Ishikawa (cell line): ENCODE measurements at regions not wholly inside any gene's neighbourhood (a gene's known extent, or its start where the extent isn't known, plus 50 kb on each side); places are given as distances from the start of the nearest gene placed in this dataset.

Experiments used
- CEBPB ChIP-seq: IDR thresholded peaks from 2 replicates; pipeline ENCODE4 v1.6.1; 2012
- CREB1 ChIP-seq: IDR thresholded peaks from 2 replicates; pipeline ENCODE4 v1.6.1; 2012; ENCODE audit warnings: low read depth
- EGR1 ChIP-seq: IDR thresholded peaks from 2 replicates; pipeline ENCODE4 v1.6.1; 2012
- EP300 ChIP-seq: IDR thresholded peaks from 2 replicates; pipeline ENCODE4 v1.6.1; 2012; ENCODE audit warnings: borderline replicate concordance
- FOXM1 ChIP-seq: IDR thresholded peaks from 2 replicates; pipeline ENCODE4 v1.6.1; 2012; ENCODE audit warnings: low read depth, borderline replicate concordance
- NFIC ChIP-seq: IDR thresholded peaks from 2 replicates; pipeline ENCODE4 v1.6.1; 2012
- RAD21 ChIP-seq: IDR thresholded peaks from 2 replicates; pipeline ENCODE4 v1.6.1; 2012; ENCODE audit warnings: low read depth
- TAF1 ChIP-seq: IDR thresholded peaks from 2 replicates; pipeline ENCODE4 v1.6.1; 2012; ENCODE audit warnings: low read depth, mild to moderate bottlenecking
- TCF12 ChIP-seq: IDR thresholded peaks from 2 replicates; pipeline ENCODE4 v1.6.1; 2012; ENCODE audit warnings: low read depth
- TEAD4 ChIP-seq: IDR thresholded peaks from 2 replicates; pipeline ENCODE4 v1.6.1; 2012
- YY1 ChIP-seq: IDR thresholded peaks from 2 replicates; pipeline ENCODE4 v1.6.1; 2012; ENCODE audit warnings: low read depth
- ZBTB7A ChIP-seq: IDR thresholded peaks from 2 replicates; pipeline ENCODE4 v1.6.1; 2012; ENCODE audit warnings: low read depth
- TF ChIP-seq, protein P1 (sequence below): IDR thresholded peaks from 2 replicates; pipeline ENCODE4 v1.6.1; 2012
- TF ChIP-seq, protein P2 (sequence below): IDR thresholded peaks from 2 replicates; pipeline ENCODE4 v1.6.1; 2012
- TF ChIP-seq, protein P3 (sequence below): IDR thresholded peaks from 2 replicates; pipeline ENCODE4 v1.6.1; 2012; ENCODE audit warnings: low read depth, mild to moderate bottlenecking

DNA sequence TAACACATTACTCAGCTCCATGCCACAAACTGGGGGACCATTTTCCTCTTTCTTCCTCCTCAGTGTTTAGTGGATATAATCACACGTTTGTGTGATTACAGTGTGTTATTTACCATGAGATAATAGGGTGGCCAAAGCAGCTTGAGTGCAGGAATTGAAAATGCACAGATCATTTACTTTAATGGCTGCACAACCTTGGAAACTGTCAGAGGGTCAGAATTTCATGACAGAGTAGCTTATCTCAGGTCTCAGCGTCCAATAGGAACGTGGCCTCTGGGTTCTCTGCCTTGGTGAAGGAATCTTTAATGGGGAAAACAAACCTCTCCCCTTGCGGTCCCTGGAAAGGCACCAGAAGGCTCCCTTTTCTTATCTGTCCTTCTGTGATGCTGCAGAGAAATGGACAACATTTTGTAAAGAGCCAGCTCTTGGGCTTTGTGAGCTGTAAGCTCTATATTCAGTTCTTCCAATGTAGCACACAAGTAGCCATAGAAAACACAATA lies 87.4 kb upstream of the CD180 start:
- TF ChIP-seq, protein P1, sequence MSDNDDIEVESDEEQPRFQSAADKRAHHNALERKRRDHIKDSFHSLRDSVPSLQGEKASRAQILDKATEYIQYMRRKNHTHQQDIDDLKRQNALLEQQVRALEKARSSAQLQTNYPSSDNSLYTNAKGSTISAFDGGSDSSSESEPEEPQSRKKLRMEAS: no peak
- TF ChIP-seq EGR1 (no peak), TCF12 (no peak), RAD21 (no peak), FOXM1 (no peak)

DNA sequence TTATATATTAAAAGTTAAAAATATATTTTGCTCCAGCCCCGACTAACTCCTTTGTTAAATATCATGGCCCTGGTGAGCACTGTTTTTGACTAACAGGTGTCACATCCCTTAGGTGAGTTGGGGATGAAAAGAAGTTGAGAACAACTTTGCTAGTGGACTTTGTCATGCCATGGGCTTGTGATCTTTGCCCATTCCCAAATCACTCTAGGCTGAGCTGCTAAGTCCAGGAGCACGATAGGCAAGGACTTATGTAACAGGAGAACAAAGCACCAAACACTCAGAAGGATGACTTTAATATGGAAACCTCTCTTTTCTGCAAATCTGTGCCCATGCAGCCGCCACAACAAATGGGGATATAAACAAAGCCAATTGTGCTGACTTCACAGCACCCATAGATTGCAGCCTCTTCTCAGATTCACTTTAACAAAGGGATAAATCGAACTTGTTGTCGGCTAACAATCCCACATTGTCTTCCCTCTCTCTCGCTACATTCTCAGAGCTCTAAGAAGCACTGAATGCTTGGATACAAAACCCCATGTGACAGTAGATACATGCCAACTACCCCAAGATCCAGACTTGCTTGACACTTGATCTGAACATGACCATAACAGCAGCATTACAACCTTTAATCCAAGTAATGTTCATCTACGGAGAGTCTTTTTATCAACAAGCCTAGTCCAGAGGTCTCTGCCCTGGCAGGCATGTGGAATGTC lies 86.8 kb upstream of the CD180 start:
- TF ChIP-seq FOXM1 (no peak), TEAD4 (no peak), NFIC (no peak), TCF12 (no peak), YY1 (no peak), CREB1 (no peak), TAF1 (no peak), EP300 (no peak), EGR1 (no peak)
- TF ChIP-seq, protein P2, sequence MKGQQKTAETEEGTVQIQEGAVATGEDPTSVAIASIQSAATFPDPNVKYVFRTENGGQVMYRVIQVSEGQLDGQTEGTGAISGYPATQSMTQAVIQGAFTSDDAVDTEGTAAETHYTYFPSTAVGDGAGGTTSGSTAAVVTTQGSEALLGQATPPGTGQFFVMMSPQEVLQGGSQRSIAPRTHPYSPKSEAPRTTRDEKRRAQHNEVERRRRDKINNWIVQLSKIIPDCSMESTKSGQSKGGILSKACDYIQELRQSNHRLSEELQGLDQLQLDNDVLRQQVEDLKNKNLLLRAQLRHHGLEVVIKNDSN: no peak

DNA sequence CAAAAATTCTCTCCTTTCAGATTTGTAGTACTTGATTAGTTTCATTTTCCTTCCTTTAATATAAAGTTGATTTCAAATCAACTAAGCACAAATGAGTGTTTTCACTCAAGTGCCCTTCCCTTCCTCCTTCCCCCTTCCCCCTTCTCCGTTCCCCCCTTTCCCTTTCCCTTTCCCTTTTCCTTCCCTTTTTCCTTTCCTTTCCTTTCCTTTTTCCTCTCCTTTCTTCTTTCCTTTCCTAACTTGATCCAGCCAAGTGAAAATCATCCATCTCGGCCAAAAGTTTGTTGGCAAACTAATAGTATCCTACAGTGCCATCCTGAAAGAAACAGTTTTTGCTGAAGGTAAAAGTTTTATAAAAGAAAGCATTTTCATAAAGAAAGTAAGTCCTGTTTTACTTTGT lies 85.3 kb upstream of the CD180 start:
- TF ChIP-seq FOXM1: no peak
- no peak for TF ChIP-seq CREB1

DNA sequence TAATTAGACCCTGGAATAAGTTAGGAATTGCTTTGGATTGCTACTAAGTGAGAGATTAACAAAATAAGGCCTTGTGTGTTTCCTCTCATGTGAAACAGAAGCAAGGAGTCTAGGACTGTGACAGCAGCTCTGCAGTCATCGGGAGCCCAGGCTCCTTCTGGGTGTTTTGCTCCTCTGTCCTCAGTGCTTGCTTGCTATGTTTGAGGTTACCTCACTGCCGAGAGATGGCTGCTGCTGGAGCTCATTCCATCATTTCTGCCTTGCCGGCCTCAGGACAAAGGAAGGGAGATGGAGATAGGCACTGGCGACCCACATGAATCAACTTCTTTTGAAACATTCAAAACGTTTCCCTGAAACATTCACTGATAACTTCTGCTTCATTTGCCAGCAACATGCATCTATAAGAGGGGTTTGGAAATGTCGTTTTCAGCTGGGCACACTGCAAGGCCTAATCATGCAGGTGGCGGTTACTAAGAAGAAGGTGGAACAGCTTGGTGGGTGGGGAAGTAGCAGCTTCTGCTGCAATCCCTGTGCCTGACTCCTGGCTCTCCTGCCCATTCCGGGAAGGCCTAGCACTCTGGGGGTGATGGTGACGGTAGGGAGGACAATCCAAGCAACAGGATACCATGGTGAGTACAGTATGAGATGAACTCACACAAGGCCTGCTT lies 77.2 kb upstream of the CD180 start:
- TF ChIP-seq EGR1 (no peak), YY1 (no peak), FOXM1 (no peak), TCF12 (no peak), EP300 (no peak), RAD21 (no peak), CEBPB (no peak), ZBTB7A (no peak), TAF1 (no peak), NFIC (no peak), CREB1 (no peak), TEAD4 (no peak)
- TF ChIP-seq, protein P3, sequence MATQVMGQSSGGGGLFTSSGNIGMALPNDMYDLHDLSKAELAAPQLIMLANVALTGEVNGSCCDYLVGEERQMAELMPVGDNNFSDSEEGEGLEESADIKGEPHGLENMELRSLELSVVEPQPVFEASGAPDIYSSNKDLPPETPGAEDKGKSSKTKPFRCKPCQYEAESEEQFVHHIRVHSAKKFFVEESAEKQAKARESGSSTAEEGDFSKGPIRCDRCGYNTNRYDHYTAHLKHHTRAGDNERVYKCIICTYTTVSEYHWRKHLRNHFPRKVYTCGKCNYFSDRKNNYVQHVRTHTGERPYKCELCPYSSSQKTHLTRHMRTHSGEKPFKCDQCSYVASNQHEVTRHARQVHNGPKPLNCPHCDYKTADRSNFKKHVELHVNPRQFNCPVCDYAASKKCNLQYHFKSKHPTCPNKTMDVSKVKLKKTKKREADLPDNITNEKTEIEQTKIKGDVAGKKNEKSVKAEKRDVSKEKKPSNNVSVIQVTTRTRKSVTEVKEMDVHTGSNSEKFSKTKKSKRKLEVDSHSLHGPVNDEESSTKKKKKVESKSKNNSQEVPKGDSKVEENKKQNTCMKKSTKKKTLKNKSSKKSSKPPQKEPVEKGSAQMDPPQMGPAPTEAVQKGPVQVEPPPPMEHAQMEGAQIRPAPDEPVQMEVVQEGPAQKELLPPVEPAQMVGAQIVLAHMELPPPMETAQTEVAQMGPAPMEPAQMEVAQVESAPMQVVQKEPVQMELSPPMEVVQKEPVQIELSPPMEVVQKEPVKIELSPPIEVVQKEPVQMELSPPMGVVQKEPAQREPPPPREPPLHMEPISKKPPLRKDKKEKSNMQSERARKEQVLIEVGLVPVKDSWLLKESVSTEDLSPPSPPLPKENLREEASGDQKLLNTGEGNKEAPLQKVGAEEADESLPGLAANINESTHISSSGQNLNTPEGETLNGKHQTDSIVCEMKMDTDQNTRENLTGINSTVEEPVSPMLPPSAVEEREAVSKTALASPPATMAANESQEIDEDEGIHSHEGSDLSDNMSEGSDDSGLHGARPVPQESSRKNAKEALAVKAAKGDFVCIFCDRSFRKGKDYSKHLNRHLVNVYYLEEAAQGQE: no peak
- TF ChIP-seq, protein P1: no peak
- TF ChIP-seq, protein P2: no peak

DNA sequence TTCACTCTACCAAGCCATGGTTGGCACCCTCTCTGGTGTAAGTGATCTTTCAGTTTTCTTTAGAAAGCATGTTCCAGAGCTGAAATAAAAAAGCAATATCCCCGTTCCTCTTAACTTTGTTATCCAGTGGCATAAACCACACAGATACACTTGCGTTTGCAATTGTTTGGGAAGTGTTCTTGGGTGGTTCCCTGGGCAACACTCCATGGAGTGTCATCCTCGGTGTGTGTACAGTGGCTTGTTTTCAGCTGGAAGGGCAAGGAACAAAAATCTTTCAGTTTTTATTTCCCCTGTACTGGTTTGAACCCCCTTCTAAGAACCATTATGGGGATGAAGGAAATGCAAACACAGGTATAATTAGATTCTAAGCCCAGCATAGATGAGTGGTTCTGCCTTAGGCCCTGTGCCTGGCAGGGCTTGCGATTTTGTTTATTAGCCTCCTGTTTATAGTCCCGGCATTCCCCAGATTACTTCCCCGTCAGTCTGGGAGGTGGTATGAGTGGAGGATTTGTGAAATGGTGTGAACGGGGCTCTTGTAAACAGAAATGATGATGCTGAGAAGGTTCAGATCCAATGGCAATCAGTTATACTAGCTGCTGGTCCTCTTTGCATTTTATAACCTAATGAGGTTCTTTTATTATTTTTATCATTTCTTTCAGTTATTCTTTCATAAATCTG lies 76.0 kb upstream of the CD180 start:
- TF ChIP-seq, protein P2: no peak
- TF ChIP-seq FOXM1 (no peak), TCF12 (no peak), YY1 (no peak), NFIC (no peak), ZBTB7A (no peak), EP300 (no peak), TAF1 (no peak), TEAD4 (no peak), RAD21 (no peak), CREB1 (no peak), EGR1 (no peak), CEBPB (no peak)
- TF ChIP-seq, protein P1: no peak
- TF ChIP-seq, protein P3: no peak
